Type B pancreatic cell (in vitro differentiated cells): ENCODE measurements at regions not wholly inside any gene's neighbourhood (a gene's known extent, or its start where the extent isn't known, plus 50 kb on each side); places are given as distances from the start of the nearest gene placed in this dataset.

Experiments
- DNase-seq: peaks from one replicate; pipeline ENCODE4 v3.0.0; 2021; ENCODE audit warnings: mixed read lengths; ENCODE audit not compliant: unreplicated experiment; ENCODE audit errors: extremely low spot score
- H3K27ac Mint-ChIP-seq: 2 replicates; pipeline ENCODE4 v1.8.0; 2021; ENCODE audit warnings: mild to moderate bottlenecking, mixed read lengths
- H3K27me3 Mint-ChIP-seq: 2 replicates; pipeline ENCODE4 v1.8.0; 2021; ENCODE audit warnings: mixed read lengths
- H3K36me3 Mint-ChIP-seq: 2 replicates; pipeline ENCODE4 v1.8.0; 2021; ENCODE audit warnings: mixed read lengths
- H3K4me1 Mint-ChIP-seq: one replicate; pipeline ENCODE4 v1.8.0; 2021; ENCODE audit warnings: mixed read lengths; ENCODE audit not compliant: unreplicated experiment
- H3K4me3 Mint-ChIP-seq: 2 replicates; pipeline ENCODE4 v1.8.0; 2021; ENCODE audit warnings: mild to moderate bottlenecking, mixed read lengths
- H3K9me3 Mint-ChIP-seq: 2 replicates; pipeline ENCODE4 v1.8.0; 2021; ENCODE audit warnings: mixed read lengths
- TF ChIP-seq, protein P1 (sequence below): fragments of 200-600 bp; sonication (generic); conservative IDR thresholded peaks from 2 replicates; pipeline ENCODE4 v1.5.0; 2021; ENCODE audit warnings: antibody characterized with exemption, mild to moderate bottlenecking

GRCh38 chr20:48226642-48227041, 441.4 kb upstream of the SULF2 start:
- H3K9me3 Mint-ChIP-seq: peaks cover 4% of the 10 kb centered on the region
- no peaks in the 10 kb centered on the region for H3K27me3 Mint-ChIP-seq
- H3K27ac Mint-ChIP-seq: no peak overlapping the region
- H3K4me1 Mint-ChIP-seq: peaks cover 6% of the 10 kb centered on the region
- TF ChIP-seq, protein P1, sequence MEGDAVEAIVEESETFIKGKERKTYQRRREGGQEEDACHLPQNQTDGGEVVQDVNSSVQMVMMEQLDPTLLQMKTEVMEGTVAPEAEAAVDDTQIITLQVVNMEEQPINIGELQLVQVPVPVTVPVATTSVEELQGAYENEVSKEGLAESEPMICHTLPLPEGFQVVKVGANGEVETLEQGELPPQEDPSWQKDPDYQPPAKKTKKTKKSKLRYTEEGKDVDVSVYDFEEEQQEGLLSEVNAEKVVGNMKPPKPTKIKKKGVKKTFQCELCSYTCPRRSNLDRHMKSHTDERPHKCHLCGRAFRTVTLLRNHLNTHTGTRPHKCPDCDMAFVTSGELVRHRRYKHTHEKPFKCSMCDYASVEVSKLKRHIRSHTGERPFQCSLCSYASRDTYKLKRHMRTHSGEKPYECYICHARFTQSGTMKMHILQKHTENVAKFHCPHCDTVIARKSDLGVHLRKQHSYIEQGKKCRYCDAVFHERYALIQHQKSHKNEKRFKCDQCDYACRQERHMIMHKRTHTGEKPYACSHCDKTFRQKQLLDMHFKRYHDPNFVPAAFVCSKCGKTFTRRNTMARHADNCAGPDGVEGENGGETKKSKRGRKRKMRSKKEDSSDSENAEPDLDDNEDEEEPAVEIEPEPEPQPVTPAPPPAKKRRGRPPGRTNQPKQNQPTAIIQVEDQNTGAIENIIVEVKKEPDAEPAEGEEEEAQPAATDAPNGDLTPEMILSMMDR: no peak
- no peaks in the 10 kb centered on the region for H3K36me3 Mint-ChIP-seq
- no peak for DNase-seq
- H3K4me3 Mint-ChIP-seq: no peak overlapping the region

DNA sequence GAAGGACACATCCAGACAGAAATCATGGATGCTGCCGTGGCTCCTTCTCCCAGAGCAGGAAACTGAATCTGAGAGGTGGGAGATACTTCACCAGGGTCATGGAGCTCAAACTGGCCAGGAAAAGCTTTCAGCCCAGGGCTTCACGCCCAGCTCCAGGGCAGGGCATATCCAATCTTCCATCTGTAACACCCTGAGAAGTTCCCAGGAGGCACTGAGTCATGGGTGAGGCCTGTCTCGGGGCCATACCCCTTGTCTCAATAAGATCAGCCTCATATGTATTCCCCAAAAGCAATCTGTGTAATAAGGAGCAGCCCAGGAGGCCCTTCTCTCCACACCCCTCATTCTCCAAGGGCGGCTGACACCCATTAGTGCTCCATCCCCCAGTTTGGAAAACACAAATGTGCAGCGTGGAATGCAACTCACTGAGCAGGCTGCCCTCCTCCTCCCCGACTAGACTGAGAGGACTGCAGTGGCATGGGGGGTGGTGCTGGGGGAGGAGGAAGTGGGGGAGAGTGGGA, 439.3 kb upstream of the SULF2 start:
- Mint-ChIP-seq H3K36me3 (no peaks in the 10 kb centered on the region), H3K27me3 (peaks cover 2% of the 10 kb centered on the region), H3K27ac (no peak overlapping the region), H3K9me3 (peaks cover 4% of the 10 kb centered on the region), H3K4me3 (no peak overlapping the region), H3K4me1 (peaks cover 4% of the 10 kb centered on the region)
- DNase-seq: no peak
- TF ChIP-seq, protein P1: no peak

DNA sequence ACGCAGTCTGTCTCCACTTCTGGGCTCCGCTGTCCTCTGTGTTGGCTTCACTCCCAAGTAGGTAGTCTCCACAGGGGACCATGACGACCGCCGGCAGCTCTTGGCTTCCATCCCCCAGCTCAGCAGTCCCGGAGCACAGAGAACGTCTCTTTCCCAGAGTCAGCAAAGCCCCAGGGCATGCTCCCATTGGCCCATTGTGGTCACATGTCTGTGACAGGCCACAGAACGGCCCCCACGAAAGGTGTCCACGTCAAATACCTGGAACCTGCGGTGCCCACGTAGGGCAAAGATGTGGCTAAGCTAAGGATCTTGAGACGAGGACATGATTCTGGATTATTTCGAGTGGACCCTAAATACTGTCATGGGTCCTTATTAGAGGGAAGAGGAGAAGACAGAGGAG, 438.4 kb upstream of the SULF2 start:
- Mint-ChIP-seq H3K9me3 (peaks cover 4% of the 10 kb centered on the region), H3K36me3 (no peaks in the 10 kb centered on the region), H3K27ac (no peak overlapping the region), H3K4me1 (peaks cover 9% of the 10 kb centered on the region), H3K4me3 (no peak overlapping the region), H3K27me3 (peaks cover 2% of the 10 kb centered on the region)
- TF ChIP-seq, protein P1: no peak
- no peak for DNase-seq

- Mint-ChIP-seq H3K36me3 (no peaks in the 10 kb centered on the region), H3K27me3 (peaks cover 7% of the 10 kb centered on the region), H3K27ac (no peak overlapping the region), H3K4me1 (peaks cover 17% of the 10 kb centered on the region), H3K9me3 (peaks cover 4% of the 10 kb centered on the region), H3K4me3 (no peak overlapping the region)
- TF ChIP-seq, protein P1: no peak
- DNase-seq: no peak
Measured at GRCh38 chr20:48222595-48223180, 437.4 kb upstream of the SULF2 start.

DNA sequence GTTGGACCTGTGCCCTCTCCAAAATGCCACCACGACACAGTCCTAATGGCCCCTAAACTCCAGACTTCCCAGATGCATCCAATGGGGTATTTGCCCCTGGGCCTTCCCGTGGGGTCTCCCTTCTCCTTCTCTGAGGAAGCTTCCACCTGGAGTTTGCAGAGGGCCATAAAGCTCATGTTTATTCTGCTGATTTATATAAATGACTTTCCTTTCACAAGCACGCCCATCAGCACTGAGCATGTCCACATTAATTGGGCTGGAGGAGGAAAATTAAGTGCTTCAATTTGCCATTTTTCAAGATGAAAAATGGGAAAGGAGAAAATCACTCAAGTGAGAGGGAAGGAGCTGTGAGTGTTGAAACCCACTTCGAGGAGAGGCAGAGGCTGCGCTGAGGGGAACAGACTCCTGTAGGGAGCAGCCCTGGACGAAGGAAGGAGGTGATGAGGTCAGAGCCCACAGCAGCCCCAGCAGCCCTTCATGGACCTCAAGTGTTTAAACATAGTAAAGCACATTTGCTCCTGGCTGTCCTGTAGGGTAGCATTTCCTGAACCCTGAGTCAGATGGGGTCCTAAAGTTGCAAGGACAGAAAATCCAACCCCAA, 434.9 kb upstream of the SULF2 start:
- Mint-ChIP-seq H3K4me1 (peaks cover 32% of the 10 kb centered on the region), H3K27me3 (peaks cover 7% of the 10 kb centered on the region), H3K27ac (no peak overlapping the region), H3K36me3 (no peaks in the 10 kb centered on the region), H3K9me3 (peaks cover 4% of the 10 kb centered on the region), H3K4me3 (no peak overlapping the region)
- no peak for DNase-seq
- TF ChIP-seq, protein P1: no peak
